H9 (cell line): ENCODE measurements at regions not wholly inside any gene's neighbourhood (a gene's known extent, or its start where the extent isn't known, plus 50 kb on each side); places are given as distances from the start of the nearest gene placed in this dataset.

Source experiments
- DNase-seq: peaks from one replicate; pipeline ENCODE4 v3.0.0-alpha.2; 2017
- H2AFZ ChIP-seq: one replicate; pipeline ENCODE4 v1.6.1; 2013; ENCODE audit warnings: mild to moderate bottlenecking, low read length, control low read depth, moderate library complexity
- H2AK5ac ChIP-seq: 2 replicates; pipeline ENCODE4 v1.6.1; 2013; ENCODE audit warnings: low read length, control low read depth, mixed read lengths; ENCODE audit not compliant: insufficient read length
- H2BK120ac ChIP-seq: one replicate; pipeline ENCODE4 v1.6.1; 2013; ENCODE audit warnings: low read depth, mild to moderate bottlenecking, low read length, control low read depth, inconsistent platforms; ENCODE audit not compliant: poor library complexity, severe bottlenecking
- H2BK12ac ChIP-seq: 2 replicates; pipeline ENCODE4 v1.6.1; 2013; ENCODE audit warnings: low read length, control low read depth, mixed read lengths, low read depth; ENCODE audit not compliant: insufficient read length
- H2BK15ac ChIP-seq: 2 replicates; pipeline ENCODE4 v1.6.1; 2013; ENCODE audit warnings: low read depth, low read length, control low read depth
- H2BK20ac ChIP-seq: one replicate; pipeline ENCODE4 v1.6.1; 2013; ENCODE audit warnings: low read depth, mild to moderate bottlenecking, low read length, control low read depth, inconsistent platforms; ENCODE audit not compliant: poor library complexity, severe bottlenecking
- H2BK5ac ChIP-seq: 2 replicates; pipeline ENCODE4 v1.6.1; 2013; ENCODE audit warnings: low read length, control low read depth, mixed read lengths; ENCODE audit not compliant: insufficient read length
- H3K14ac ChIP-seq: 2 replicates; pipeline ENCODE4 v1.6.1; 2013; ENCODE audit warnings: low read length, control low read depth; ENCODE audit not compliant: insufficient read depth
- H3K18ac ChIP-seq: 2 replicates; pipeline ENCODE4 v1.6.1; 2013; ENCODE audit warnings: low read depth, mild to moderate bottlenecking, mixed read lengths, low read length, control low read depth; ENCODE audit not compliant: insufficient read length
- H3K23ac ChIP-seq: 2 replicates; pipeline ENCODE4 v1.6.1; 2013; ENCODE audit warnings: low read length, control low read depth, mixed read lengths, low read depth; ENCODE audit not compliant: insufficient read length
- H3K23me2 ChIP-seq: 2 replicates; pipeline ENCODE4 v1.6.1; 2013; ENCODE audit warnings: low read depth, mild to moderate bottlenecking, mixed read lengths, low read length, control low read depth; ENCODE audit not compliant: insufficient read length, poor library complexity, severe bottlenecking
- H3K27ac ChIP-seq: 2 replicates; pipeline ENCODE4 v1.5.1; 2013; ENCODE audit warnings: low read length, control low read depth, mixed read lengths, low read depth; ENCODE audit not compliant: insufficient read length
- H3K27me3 ChIP-seq: 2 replicates; pipeline ENCODE4 v1.6.1; 2013; ENCODE audit warnings: low read length, control low read depth, inconsistent platforms; ENCODE audit not compliant: insufficient read depth
- H3K4ac ChIP-seq: 2 replicates; pipeline ENCODE4 v1.6.1; 2013; ENCODE audit warnings: low read depth, mild to moderate bottlenecking, control low read depth, inconsistent platforms, low read length, moderate library complexity
- H3K4me1 ChIP-seq: 2 replicates; pipeline ENCODE4 v1.6.1; 2013; ENCODE audit warnings: low read length, control low read depth, inconsistent platforms; ENCODE audit not compliant: insufficient read depth
- H3K4me2 ChIP-seq: 2 replicates; pipeline ENCODE4 v1.6.1; 2013; ENCODE audit warnings: low read length, control low read depth, mixed read lengths; ENCODE audit not compliant: insufficient read length, insufficient read depth
- H3K56ac ChIP-seq: 2 replicates; pipeline ENCODE4 v1.6.1; 2013; ENCODE audit warnings: low read depth, mild to moderate bottlenecking, mixed read lengths, low read length, control low read depth; ENCODE audit not compliant: insufficient read length
- H3K79me1 ChIP-seq: 2 replicates; pipeline ENCODE4 v1.6.1; 2013; ENCODE audit warnings: low read depth, mild to moderate bottlenecking, moderate library complexity, low read length, control low read depth, inconsistent platforms; ENCODE audit not compliant: insufficient read depth, poor library complexity, severe bottlenecking
- H3K79me2 ChIP-seq: 2 replicates; pipeline ENCODE4 v1.6.1; 2013; ENCODE audit warnings: low read length, control low read depth, inconsistent platforms; ENCODE audit not compliant: insufficient read depth
- H3K9ac ChIP-seq: 2 replicates; pipeline ENCODE4 v1.6.1; 2013; ENCODE audit warnings: low read length, control low read depth, mixed read lengths; ENCODE audit not compliant: insufficient read length; ENCODE audit errors: extremely low read depth
- H3K9me3 ChIP-seq: one replicate; pipeline ENCODE4 v1.6.1; 2013; ENCODE audit warnings: low read depth, low read length, inconsistent platforms; ENCODE audit not compliant: control insufficient read depth
- H3T11ph ChIP-seq: one replicate; pipeline ENCODE4 v1.6.1; 2013; ENCODE audit warnings: mild to moderate bottlenecking, low read length, control low read depth, inconsistent platforms
- H4K20me1 ChIP-seq: one replicate; pipeline ENCODE4 v1.6.1; 2013; ENCODE audit not compliant: control insufficient read depth, insufficient read length, insufficient read depth
- H4K5ac ChIP-seq: 2 replicates; pipeline ENCODE4 v1.6.1; 2013; ENCODE audit warnings: low read depth, mild to moderate bottlenecking, mixed read lengths, low read length, control low read depth; ENCODE audit not compliant: insufficient read length
- H4K8ac ChIP-seq: replicated peaks from 2 replicates; pipeline ENCODE4 v1.6.1; 2013; ENCODE audit warnings: low read length, control low read depth, mixed read lengths, low read depth; ENCODE audit not compliant: insufficient read length
- H4K91ac ChIP-seq: 2 replicates; pipeline ENCODE4 v1.6.1; 2013; ENCODE audit warnings: low read depth, mild to moderate bottlenecking, moderate library complexity, mixed read lengths, low read length, control low read depth; ENCODE audit not compliant: insufficient read length
- H3K27ac Mint-ChIP-seq, 3 experiments: 2 replicates in 2 of 3; 3 replicates in 1 of 3; pipeline ENCODE4 v1.8.0; 2020 to 2021; ENCODE audit warnings: mixed read lengths in 3 of 3, mild to moderate bottlenecking in 1 of 3, moderate library complexity in 1 of 3
- H3K27me3 Mint-ChIP-seq: 2 replicates; pipeline ENCODE4 v1.8.0; 2021; ENCODE audit warnings: low read depth, mild to moderate bottlenecking, moderate library complexity, mixed read lengths
- H3K36me3 Mint-ChIP-seq, 3 experiments: 2 replicates in 2 of 3; 3 replicates in 1 of 3; pipeline ENCODE4 v1.8.0; 2020 to 2021; ENCODE audit warnings: low read depth in 3 of 3, mixed read lengths in 3 of 3; ENCODE audit not compliant: insufficient read depth in 1 of 3
- H3K4me1 Mint-ChIP-seq, 2 experiments: 2 replicates each; pipeline ENCODE4 v1.8.0; 2020; ENCODE audit warnings: mixed read lengths in 2 of 2
- H3K4me3 Mint-ChIP-seq, 2 experiments: 2 replicates in 1 of 2; 3 replicates in 1 of 2; pipeline ENCODE4 v1.8.0; 2020 to 2021; ENCODE audit warnings: mild to moderate bottlenecking in 2 of 2, mixed read lengths in 2 of 2, moderate library complexity in 1 of 2
- H3K9me3 Mint-ChIP-seq, 2 experiments: 2 replicates in 1 of 2; 3 replicates in 1 of 2; pipeline ENCODE4 v1.8.0; 2020; ENCODE audit warnings: mild to moderate bottlenecking in 2 of 2, mixed read lengths in 2 of 2, moderate library complexity in 1 of 2
- CTCF ChIP-seq: fragments of 200-600 bp; sonication (generic); conservative IDR thresholded peaks from 3 replicates; pipeline ENCODE4 v1.8.0; 2021; ENCODE audit warnings: antibody characterized with exemption, mild to moderate bottlenecking
- WGBS: extraction: QIAGEN DNeasy Blood & Tissue Kit; methylation state at CpG from one replicate; pipeline ENCODE4 v1.1.7; 2013; ENCODE audit warnings: missing lambda C conversion rate, low lambda C conversion rate, mixed read lengths; ENCODE audit not compliant: insufficient read length; ENCODE audit errors: extremely low coverage; 5-methylcytosine and 5-hydroxymethylcytosine counted together

- peaks cover 17 to 18% of the 10 kb centered on the region in 2 experiments for H3K4me1 Mint-ChIP-seq
- Histone ChIP-seq H2BK15ac (no peak overlapping the region), H4K8ac (no peak overlapping the region), H3K27ac (no peak overlapping the region), H3K4me1 (no peaks in the 10 kb centered on the region), H3K23me2 (no peaks in the 10 kb centered on the region), H2BK12ac (no peak overlapping the region), H3K56ac (no peak overlapping the region), H4K91ac (no peak overlapping the region), H3K4me2 (no peak overlapping the region), H2BK5ac (no peak overlapping the region), H3K9ac (no peak overlapping the region), H3T11ph (no peak overlapping the region), H3K4ac (no peak overlapping the region), H3K79me2 (no peaks in the 10 kb centered on the region), H2AK5ac (no peak overlapping the region), H2AFZ (no peak overlapping the region), H2BK120ac (no peak overlapping the region), H3K14ac (no peak overlapping the region), H3K9me3 (no peaks in the 10 kb centered on the region), H2BK20ac (no peak overlapping the region), H3K79me1 (no peaks in the 10 kb centered on the region), H4K20me1 (no peaks in the 10 kb centered on the region), H3K18ac (no peak overlapping the region), H4K5ac (no peak overlapping the region), H3K23ac (no peak overlapping the region), H3K27me3 (no peaks in the 10 kb centered on the region)
- no peaks in the 10 kb centered on the region for H3K36me3 Mint-ChIP-seq
- no peaks in the 10 kb centered on the region for H3K27me3 Mint-ChIP-seq
- H3K4me3 Mint-ChIP-seq: no peak overlapping the region
- no CpG with 5 or more reads among the region's 3 CpGs for WGBS
- DNase-seq: no peak
- TF ChIP-seq CTCF: no peak
- H3K27ac Mint-ChIP-seq: no peak overlapping the region
- no peaks in the 10 kb centered on the region for H3K9me3 Mint-ChIP-seq
Observed at GRCh38 chr12:89212339-89212771, 139.9 kb downstream of the DUSP6 start.
